GM12892 (cell line): ENCODE measurements at regions not wholly inside any gene's neighbourhood (a gene's known extent, or its start where the extent isn't known, plus 50 kb on each side); places are given as distances from the start of the nearest gene placed in this dataset.

ENCODE experiments used
- POLR2A ChIP-seq: IDR thresholded peaks from 2 replicates; pipeline ENCODE4 v1.6.1; 2011; ENCODE audit warnings: low read depth, low read length, control low read depth
- POLR2AphosphoS5 ChIP-seq: IDR thresholded peaks from 2 replicates; pipeline ENCODE4 v1.6.1; 2011; ENCODE audit warnings: low read depth, low read length, control low read depth

DNA sequence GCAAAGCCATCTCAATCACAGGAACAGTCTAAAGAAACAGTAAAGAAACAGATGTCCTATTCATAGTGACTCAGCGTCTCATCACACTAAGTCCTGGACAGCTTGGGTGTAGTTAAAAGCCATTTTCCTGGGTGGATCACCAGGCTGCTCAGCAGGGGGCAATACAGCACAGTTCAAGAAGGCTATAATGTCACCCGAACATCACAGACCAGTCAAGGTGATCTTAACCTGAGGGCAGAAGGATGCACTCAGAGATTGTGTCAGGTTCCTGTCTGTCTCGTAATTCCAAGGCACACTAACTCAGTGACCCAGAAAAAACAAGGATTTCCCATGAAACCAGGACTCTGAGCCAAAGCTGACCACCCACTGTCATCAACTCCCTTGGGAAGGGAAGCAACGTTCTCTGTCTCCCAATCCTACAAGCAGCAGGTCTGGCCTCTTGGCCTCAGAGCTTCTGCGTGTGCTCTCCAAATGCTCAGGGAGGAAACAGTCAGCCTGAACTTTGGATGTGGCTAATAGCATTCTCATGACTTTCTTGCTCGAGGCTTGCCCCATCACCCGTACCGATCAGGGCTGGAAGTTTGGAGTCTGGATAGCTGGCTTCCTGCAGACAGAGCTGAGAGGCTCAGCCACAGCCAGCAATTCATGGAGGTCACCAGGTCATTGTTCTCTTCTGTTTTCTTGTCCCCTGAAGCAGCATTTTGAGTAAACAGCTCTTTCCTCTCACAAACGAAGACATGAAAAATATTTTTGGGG is 90.4 kb upstream of the FAM171A1 start:
- TF ChIP-seq POLR2A (no peak), POLR2AphosphoS5 (no peak)
